Loucy (cell line): ENCODE measurements at regions not wholly inside any gene's neighbourhood (a gene's known extent, or its start where the extent isn't known, plus 50 kb on each side); places are given as distances from the start of the nearest gene placed in this dataset.

Experiments
- EZH2phosphoT487 ChIP-seq: fragments of 200-600 bp; IDR thresholded peaks from 2 replicates; pipeline ENCODE4 v1.6.1; 2018; ENCODE audit warnings: antibody characterized with exemption, mild to moderate bottlenecking, moderate library complexity, borderline replicate concordance
- TF ChIP-seq, protein P1 (sequence below): fragments of 200-600 bp; sonication (generic); conservative IDR thresholded peaks from 2 replicates; pipeline ENCODE4 v1.5.1; 2014; ENCODE audit warnings: mild to moderate bottlenecking, antibody characterized with exemption, low read length

DNA sequence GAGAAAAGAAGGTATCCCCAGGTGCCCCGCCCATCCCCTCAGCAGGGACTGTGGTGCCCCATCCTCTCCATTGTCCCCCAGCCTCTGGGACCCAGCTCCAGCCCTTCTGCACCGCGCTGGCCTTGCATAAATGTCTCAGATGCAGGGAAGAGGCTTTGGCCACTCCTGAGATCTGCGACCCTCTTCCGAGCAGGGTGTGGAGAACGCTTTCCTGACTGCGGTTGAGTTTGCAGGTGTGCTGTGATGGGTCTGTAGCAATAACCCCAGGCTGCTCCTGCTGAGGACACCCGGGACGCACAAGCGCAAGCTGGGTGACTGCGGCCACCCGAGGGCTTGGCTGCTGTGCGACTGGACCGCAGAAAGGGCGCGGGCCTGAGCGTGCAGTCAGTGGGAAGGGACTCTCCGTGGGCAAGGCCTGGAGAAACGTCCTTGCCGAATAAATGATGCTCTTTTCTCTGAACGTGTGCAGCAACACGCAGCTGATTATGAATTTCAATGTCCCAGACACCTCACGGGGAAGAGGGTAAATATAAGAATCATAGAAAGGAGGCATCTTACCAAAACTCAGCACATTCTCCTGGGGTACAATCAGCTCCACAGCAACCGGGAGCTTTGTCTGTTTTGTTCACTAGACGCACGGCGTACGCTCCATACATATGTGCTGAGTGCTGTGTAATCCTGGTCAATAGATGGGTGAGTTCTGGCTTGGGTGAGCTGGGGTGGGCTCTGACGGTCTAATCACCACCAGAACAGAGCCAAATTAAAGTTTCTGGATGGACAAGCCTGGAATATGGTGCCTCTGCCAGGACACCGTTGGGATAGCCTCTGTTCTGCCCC lies 67.5 kb upstream of the ZNF516 start:
- TF ChIP-seq, protein P1, sequence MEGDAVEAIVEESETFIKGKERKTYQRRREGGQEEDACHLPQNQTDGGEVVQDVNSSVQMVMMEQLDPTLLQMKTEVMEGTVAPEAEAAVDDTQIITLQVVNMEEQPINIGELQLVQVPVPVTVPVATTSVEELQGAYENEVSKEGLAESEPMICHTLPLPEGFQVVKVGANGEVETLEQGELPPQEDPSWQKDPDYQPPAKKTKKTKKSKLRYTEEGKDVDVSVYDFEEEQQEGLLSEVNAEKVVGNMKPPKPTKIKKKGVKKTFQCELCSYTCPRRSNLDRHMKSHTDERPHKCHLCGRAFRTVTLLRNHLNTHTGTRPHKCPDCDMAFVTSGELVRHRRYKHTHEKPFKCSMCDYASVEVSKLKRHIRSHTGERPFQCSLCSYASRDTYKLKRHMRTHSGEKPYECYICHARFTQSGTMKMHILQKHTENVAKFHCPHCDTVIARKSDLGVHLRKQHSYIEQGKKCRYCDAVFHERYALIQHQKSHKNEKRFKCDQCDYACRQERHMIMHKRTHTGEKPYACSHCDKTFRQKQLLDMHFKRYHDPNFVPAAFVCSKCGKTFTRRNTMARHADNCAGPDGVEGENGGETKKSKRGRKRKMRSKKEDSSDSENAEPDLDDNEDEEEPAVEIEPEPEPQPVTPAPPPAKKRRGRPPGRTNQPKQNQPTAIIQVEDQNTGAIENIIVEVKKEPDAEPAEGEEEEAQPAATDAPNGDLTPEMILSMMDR: no peak
- TF ChIP-seq EZH2phosphoT487: no peak
